ENCODE measurements at regions not wholly inside any gene's neighbourhood (a gene's known extent, or its start where the extent isn't known, plus 50 kb on each side); places are given as distances from the start of the nearest gene placed in this dataset.
"Not testable (repeated sequence)": the region's sequence is repeated elsewhere in the genome, so short reads cannot be mapped to it uniquely, and the experiment has no call there.

- peak; percentile 38 for DNase-seq
Measured at GRCh38 chr7:138169441-138169851, 93.2 kb downstream of the AKR1D1 start.

GRCh38 chr7:138170298-138170697 lies 94.0 kb downstream of the AKR1D1 start:
- peak; percentile 38 for DNase-seq

GRCh38 chr7:138170959-138171703 lies 94.9 kb downstream of the AKR1D1 start:
- no peak for DNase-seq

- DNase-seq, result no peak
Measured at GRCh38 chr7:138173548-138173947, 97.3 kb downstream of the AKR1D1 start.

GRCh38 chr7:138176060-138176459 lies 99.8 kb downstream of the AKR1D1 start:
- DNase-seq, result no peak

GRCh38 chr7:138184191-138184590 lies 107.9 kb downstream of the AKR1D1 start:
- no peak for DNase-seq

- no peak for DNase-seq
Measured at GRCh38 chr7:138185132-138185908, 109.1 kb downstream of the AKR1D1 start.

GRCh38 chr7:138186951-138187351 lies 110.7 kb downstream of the AKR1D1 start:
- peak; percentile 89 for DNase-seq

- DNase-seq, result no peak
Measured at GRCh38 chr7:138188290-138188858, 112.1 kb downstream of the AKR1D1 start.

GRCh38 chr7:138194567-138194966 lies 118.3 kb downstream of the AKR1D1 start:
- no peak for DNase-seq

GRCh38 chr7:138195151-138195571 lies 118.9 kb downstream of the AKR1D1 start:
- DNase-seq, result no peak

GRCh38 chr7:138196503-138196946 lies 120.3 kb downstream of the AKR1D1 start:
- not testable (repeated sequence) for DNase-seq

GRCh38 chr7:138196971-138197896 lies 121.0 kb downstream of the AKR1D1 start:
- no peak for DNase-seq

- DNase-seq, result peak; percentile 66
Measured at GRCh38 chr7:138204285-138204981, 128.2 kb downstream of the AKR1D1 start.

GRCh38 chr7:138204982-138205298 lies 128.7 kb downstream of the AKR1D1 start:
- no peak for DNase-seq

- DNase-seq, result no peak
Measured at GRCh38 chr7:138205614-138206150, 129.4 kb downstream of the AKR1D1 start.

GRCh38 chr7:138207555-138207971 lies 131.3 kb downstream of the AKR1D1 start:
- DNase-seq, result no peak

- no peak for DNase-seq
Measured at GRCh38 chr7:138208142-138208570, 131.9 kb downstream of the AKR1D1 start.

GRCh38 chr7:138208864-138209263 lies 132.6 kb downstream of the AKR1D1 start:
- DNase-seq, result no peak

- DNase-seq, result no peak
Measured at GRCh38 chr7:138212314-138212713, 136.1 kb downstream of the AKR1D1 start.

- no peak for DNase-seq
Measured at GRCh38 chr7:138214926-138215325, 138.7 kb downstream of the AKR1D1 start.

GRCh38 chr7:138220321-138220720 lies 144.1 kb downstream of the AKR1D1 start:
- not testable (repeated sequence) for DNase-seq
